NCI-H524 (cell line): ENCODE measurements at regions not wholly inside any gene's neighbourhood (a gene's known extent, or its start where the extent isn't known, plus 50 kb on each side); places are given as distances from the start of the nearest gene placed in this dataset.
"Not testable (repeated sequence)": the region's sequence is repeated elsewhere in the genome, so short reads cannot be mapped to it uniquely, and the experiment has no call there.

Experiments used
- DNase-seq, 2 experiments: peaks; one replicate each; lab custom pipeline; 2025; lab: John Stamatoyannopoulos, UW

DNA sequence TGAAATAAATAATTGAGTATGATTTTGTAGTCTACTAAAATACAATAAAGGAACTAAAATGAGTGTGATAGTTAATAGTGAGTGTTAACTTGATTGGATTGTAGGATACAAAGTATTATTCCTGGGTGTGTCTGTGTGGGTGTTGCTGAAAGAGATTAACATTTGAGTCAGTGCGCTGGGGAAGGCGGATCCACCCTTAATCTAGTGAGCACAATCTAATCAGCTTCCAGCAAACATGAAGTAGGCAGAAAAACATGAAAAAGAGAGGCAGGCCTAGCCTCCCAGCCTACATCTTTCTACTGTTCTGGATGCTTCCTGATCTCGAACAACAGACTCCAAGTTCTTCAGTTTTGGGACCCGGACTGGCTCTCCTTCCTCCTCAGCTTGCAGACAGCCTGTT lies 1716.6 kb downstream of the MRPL39 start:
- no peak for DNase-seq

DNA sequence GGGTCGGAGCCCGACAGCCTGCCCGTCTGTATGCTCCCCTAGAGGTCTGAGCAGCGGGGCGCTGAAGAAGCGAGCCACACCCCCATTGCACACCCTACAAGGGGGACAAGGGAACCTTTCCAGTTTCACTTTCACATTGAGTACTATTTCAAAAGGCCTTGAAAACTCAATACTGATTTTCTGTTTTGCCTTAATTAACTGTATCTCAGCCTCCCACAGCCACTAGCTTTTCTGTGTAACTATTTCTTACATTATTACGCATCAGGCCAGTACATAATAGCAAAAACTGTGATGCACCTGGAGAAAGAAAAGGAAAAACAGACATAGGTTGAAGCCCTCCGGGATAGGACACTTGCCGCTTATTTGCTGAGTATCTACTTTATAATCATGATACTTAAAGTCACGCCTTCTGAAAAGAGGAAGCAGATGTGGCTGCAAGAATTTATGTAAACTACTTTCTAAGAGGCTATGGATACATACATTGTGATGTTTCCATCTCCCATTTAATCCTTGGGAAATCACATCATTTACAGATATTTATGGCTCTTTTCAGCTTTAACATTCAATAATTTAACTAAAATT lies 1719.5 kb downstream of the MRPL39 start:
- DNase-seq: no peak

DNA sequence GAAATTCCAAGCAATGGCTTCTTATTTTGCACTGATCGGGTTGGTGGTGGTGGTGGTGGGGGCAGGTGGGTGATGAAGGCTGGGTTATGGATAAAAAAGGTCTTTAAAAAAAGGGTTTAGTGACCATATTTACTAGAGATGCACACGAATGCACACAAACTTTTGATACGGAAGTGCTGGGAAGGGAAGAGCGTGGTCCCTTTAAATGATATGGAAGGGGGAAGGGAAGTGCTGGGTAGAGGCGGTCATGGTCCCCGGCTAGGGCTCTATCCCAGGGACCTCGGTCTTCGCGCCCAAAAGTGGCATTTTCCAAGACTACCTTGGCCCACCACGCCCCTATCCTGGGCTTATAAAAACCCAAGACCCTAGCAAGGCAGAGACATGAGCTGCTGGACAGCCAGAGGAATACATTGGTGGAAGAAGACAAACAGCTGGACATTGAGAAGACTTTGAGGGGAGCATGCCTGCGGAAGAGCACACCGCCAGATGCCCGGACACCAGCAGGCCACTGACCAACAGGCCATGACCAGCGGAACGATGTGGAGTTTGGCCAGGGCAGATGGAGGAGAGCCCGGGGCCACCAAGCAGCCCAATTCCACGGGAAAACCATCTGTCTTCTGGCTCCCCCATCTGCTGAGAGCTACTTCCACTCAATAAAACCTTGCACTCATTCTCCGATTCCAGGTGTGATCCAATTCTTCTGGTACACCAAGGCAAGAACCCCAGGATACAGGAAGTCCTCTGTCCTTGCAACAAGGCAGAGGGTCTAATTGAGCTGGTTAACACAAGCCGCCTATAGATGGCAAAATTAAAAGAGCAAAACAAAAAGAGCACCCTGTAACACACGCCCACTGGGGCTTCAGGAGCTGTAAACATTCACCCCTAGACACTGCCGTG lies 1720.2 kb downstream of the MRPL39 start:
- DNase-seq: no peak

DNA sequence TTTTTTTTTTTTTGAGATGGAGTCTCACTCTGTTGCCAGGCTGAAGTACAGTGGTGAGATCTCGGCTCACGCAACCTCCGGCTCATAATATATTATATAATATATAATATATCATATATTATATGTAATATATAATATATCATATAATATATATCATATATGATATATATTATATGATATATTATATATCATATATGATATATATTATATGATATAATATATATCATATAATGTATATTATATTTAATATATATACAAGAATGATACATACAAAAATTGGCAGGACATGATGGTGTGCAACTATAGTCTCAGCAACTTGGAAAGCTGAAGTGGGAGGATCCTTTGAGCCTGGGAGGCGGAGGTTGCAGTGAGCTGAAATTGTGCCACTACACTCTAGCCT lies 1725.5 kb downstream of the MRPL39 start:
- no peak for DNase-seq

DNA sequence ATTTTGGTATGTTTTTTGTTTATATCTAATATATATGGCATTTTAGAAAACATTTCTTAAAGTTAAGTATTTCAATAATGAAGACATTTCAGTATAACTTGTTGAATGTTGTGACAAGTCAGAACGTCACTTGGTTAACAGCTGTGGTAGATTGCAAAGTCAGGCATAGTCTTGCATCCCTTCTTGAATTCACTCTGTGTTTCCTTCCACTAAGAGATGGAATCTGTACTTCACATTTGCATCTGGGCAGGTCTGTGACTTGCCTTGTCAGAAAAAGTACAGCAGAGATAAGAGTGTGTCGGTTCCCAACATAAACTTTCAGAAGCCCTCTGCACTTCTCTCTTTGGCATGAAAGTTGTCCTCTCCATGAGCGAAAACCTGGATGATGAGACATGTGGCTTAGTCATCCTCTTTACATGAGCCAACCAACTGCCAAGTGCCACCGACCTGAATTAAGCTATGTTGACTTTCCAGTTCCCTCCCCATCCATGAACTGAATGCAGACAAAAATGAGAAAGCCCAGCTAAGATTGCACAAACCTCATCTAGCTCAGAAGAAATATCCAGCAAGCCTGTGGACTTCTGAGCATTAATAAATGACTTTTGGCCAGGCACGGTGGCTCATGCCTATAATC lies 1730.2 kb downstream of the MRPL39 start:
- DNase-seq: no peak

DNA sequence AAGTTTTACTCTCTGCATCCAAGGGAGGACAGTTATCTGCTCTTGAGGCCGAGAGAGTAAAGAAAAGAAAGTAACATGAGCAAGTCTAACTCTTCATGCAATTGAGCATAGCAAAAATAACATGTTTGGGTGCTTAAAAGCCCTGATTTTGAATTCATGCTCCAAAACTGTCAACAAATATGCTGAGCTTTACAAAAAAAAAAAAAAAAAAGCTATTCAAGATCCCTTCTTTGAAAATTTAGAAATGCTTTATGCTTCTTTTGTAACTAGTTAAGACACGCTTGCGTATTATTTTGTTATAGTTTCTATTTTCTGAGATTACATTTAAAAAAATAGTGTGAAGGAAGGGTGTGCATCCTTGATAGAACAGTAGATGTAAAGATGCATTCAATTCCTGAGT lies 1733.0 kb downstream of the MRPL39 start:
- no peak for DNase-seq

DNA sequence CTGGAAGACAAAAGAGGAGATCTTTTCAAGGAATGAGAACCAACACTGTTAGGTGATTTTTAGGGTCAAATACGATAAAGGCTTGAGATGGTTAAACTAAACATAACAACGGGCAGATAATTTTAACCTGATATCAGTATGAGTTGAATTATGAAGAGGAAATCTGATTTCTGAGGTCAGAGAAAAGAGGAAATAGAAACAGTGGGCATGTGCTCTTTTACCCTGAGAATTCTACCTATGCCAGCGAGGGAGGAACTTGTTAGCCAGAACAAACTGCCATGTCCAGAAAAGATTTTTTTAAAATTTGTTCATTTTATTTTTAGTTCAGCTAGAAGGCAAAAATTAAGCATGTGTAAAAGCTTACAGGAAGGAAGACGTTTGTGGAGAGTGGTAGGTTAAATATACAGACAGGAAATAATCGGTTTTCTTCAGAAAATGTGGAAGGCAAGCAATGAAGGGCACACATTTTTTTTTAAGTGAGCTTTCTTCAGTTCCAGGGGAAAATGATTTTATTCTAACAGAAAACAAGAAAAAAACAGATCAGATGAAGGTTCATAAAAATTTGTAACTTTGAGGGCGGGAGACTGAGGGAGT lies 1745.3 kb downstream of the MRPL39 start:
- no peak for DNase-seq

DNA sequence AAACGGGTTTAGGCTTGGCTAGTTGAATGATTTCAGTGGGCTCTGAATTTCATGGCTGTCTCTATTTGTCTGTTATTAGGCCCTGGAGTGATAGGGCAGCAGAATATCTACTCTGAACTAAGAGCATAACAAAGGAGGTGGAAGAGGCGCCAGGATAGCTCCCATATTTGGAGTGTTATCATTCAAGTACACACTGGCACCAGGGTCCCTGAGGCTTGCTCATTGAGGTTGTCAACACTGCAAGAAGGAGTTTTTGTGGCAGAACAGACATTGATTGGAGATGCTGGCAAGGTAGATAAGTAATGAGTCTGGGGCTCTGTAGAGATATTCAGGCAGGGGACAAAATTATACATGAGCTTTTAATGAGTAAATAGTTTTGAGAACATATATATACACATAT lies 1748.4 kb downstream of the MRPL39 start:
- DNase-seq: no peak

DNA sequence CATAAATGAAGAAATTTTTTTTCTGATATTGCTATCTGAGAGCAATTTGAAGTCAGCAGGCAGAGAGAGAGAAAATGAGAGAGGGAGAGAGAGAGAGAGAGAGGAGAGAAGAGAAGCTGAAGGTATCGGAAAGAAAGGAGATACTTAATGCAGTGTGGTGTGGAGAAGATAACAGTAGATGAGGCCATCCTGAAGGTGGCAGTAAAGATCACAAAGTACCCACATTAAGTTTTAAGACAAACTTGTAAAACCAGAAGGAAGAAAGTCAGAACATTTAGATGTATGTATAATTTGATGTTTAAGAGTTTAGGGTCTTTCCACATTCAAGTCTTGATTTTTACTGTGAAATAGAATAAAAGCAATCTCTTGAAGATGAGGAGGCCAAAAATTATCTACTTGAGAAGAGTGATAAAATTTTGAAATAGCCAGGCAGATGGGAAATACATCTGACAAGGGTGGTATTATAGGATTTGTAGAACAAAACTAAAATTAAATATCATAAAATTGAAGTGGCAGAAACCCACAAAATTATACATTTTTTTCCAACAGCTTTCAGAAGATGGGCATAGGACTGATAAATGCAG lies 1753.4 kb downstream of the MRPL39 start:
- peak in 1 of 2 experiments; percentile 31 for DNase-seq

DNA sequence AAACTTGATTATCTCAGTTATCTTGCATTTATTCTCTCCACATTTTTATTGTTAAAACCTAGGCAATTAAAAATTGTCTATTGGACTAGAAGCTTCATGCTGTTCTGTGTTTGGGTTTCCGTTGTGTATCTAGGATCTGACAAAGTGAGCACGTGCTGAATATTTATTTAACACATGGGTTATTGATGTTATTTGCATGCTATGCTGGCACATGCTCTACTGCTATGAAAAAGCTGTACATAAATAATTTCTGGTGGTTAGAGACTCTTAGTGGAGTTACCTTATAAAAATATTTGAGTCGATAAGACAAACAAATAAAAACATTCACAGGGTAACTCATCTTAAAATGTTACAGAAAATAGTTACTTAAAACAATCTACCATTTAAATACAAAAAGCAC lies 1769.7 kb downstream of the MRPL39 start:
- DNase-seq: no peak

DNA sequence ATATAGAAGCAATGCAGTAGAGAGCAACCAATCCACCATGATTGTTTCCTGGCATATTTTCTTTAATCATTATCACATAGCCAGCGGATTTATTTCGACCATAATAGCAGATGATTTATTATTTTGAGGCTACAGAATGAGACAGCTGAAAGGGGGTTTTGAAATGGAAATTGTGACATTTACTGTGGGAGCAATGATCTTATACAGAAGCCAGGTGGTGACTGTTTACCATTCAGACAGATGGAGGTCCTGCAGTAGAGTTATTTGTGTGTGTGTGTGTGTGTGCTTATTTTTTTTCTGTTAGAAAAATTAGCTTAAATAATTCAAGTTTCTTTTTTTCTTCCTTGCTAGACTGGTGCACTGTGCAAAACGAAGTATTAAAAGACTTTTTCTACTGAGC lies 1784.5 kb downstream of the MRPL39 start:
- no peak for DNase-seq

DNA sequence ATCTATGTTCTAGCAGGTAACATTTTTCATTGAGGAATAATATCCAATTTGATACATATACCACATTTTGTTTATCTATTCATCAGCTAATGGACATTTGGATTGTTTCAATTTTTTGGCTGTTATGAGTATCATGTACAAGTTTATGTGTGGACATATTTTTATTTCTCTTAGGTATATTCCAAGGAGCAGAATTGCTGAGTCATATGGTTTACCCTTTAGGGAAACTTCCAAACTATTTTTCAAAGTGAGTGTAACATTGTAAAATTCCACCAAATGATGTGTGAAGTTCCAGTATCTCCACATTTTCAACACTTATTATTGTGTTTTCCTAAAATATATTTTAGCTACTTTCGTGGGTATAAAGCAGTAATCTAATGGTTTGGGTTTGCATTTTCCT lies 1789.9 kb downstream of the MRPL39 start:
- no peak for DNase-seq

DNA sequence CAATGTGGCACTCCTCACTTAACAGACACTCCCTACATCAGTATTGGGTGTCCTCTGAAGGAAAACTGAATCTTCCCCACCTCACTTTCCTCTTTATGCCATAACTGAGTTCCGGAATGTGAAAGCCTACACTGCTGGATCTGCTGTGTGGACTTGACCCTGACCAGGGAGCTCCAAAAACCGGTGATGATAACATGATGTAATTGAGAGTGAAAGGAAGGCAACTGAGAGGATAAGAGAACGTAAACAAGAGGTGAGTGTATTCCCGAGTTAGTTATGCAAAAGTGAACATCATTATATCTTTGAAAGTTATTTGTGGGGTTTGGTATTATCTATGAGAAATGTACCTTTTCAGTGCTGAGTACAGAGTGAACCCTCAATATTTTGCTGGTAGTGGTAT lies 1794.8 kb downstream of the MRPL39 start:
- DNase-seq: no peak

DNA sequence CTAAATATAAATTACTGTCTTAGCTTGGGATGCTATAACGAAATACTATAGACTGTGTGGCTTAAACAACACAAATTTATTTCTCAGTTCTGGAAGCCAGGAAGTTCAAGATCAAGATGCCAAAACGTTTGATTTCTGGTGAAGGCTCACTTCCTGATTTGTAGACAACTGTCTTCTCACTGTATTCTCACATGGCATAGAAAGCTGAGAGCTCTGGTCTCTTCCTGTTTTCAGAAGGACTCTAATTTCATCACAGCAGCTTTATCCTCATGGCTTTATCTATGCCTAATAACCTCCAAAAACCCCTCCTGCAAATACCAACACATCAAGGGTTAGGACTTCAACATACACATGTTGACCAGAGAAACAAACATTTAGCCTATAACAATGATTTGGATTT lies 1795.5 kb downstream of the MRPL39 start:
- no peak for DNase-seq

DNA sequence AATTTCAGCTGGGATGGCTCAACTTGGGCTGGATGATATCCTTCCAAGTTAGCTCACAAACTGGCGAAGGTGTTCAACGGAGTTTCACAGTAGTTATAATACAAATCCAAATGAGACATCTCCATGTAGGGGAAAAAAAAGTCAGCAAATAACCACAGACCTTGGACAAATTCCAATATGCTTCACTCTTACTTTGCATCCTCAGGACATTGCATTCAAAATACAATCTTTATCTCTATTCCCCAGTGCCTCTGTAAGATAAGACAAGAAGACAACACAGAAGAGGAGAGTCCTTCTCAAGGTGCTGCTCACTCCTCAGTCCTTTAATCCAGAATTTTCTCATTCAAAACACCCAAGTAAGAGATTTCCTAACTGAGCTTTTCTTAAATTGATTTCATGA lies 1797.7 kb downstream of the MRPL39 start:
- DNase-seq: no peak

DNA sequence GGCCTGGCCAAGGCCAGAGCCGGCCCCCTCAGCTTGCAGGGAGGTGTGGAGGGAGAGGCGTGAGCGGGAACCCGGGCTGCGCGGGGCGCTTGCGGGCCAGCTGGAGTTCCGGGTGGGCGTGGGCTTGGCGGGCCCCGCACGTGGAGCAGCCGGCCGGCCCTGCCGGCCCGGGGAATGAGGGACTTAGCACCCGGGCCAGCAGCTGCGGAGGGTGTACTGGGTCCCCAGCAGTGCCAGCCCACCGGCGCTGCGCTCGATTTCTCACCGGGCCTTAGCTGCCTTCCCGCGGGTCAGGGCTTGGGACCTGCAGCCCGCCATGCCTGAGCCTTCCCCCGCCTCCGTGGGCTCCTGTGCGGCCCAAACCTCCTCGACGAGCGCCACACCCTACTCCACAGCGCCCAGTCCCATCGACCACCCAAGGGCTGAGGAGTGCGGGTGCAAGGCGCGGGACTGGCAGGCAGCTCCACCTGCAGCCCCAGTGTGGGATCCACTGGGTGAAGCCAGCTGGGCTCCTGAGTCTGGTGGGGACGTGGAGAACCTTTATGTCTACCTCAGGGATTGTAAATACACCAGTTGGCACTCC lies 1800.2 kb downstream of the MRPL39 start:
- not testable (repeated sequence) for DNase-seq

DNA sequence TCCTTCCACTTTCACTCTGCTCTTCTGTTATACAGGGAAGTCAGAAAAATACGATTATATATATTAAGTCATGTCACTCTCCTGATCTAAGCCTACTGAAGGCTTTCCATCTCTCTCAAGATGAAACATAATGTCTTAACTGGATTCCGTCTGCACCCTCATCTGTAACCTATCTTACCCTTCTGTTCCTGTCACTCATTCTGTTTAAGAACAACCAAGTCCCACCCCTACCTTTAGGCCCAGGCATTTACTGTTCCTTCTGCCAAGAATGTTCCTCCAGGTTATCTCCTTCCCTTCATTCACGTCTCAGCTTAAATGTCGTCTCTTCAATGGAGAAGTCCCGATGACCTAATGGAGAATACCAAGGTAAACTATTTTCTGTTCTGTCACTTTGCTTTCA lies 1802.4 kb downstream of the MRPL39 start:
- no peak for DNase-seq

DNA sequence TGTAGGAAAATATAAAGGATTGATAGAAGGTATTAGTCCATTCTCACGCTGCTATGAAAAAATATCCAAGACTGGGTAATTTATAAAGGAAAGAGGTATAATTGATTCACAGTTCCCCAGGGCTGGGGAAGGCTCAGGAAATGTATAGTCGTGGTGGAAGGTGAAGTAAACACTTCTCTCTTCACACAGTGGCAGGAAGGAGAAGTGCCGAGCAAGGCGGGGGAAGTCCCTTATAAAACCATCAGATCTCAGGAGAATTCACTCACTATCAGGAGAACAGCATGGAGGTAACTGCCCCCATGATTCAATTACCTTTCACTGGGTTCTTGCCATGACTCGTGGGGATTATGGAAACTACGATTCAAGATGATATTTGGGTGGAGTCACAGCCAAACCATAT lies 1806.0 kb downstream of the MRPL39 start:
- DNase-seq: no peak

DNA sequence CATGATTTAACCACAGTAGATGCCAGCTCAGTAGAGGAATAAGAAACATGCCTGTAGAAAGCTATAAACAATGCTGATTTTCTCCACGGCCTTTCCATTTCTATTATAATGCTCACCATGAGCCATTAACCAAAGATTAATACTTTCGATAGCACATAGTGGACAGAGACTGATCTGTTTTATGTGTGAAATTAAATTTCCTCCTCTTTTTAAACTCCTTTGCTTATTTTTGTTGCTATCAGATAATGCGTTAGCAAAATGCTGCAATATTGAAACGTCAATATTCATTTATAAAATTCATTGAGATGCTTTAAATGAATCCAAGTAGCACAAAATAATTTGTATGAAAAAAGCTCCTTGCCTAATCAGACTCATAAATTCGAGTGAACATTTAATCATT lies 1807.9 kb downstream of the MRPL39 start:
- no peak for DNase-seq

DNA sequence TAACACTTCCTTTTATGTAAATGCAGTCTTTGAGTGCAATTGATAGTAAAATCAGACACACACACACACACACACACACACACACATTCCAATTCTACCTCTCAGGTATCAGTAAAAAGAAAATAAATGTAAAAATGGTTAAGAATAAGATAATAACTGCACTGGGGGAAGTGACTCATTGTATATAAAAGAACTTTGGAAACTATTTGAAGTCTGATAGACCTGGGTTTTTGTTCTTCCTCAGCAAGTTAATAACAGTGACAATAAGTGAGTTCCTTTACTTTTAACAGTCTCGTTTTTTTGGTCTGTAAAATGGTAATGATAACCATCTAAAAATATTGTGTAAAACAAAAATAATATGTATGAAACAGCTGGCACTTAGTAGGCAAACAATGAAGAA lies 1815.0 kb downstream of the MRPL39 start:
- no peak for DNase-seq

DNA sequence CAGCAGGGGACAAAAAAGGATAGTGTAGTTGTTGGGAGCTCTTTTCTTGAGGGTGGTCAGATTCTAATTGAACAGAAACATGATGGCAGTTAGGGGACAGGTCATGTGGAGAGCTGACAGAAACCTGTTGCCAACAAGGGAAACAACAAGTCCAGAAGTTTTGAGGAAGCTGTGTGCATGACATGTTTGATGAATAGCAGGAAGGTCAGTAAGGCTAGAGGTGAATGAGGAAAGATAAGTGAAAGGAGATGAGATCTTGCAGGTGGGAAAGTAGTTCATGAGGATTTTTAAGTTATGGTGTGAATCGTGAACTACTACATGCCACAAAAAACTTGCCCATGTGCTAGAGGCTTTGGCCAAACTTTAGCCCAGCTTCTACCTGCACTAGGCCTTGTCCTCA lies 1817.4 kb downstream of the MRPL39 start:
- no peak for DNase-seq

DNA sequence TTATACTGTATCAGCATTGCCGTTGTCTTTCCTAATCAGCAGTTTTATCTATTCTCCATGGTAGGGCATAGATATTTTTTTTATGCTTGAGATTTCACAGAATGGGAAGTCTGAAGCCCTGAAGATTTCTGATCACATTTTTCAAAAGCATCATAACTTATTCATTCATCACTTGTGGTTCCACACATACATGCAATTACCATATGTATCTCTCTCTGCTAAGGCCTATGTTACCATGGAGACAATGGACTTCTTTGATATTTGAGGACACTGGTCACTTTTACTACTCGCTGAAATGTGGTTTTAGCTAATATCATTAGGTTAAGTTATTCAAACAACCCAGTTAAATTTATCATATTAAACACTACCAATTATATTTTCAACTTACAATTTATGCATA lies 1827.0 kb downstream of the MRPL39 start:
- DNase-seq: no peak
